ENCODE measurements at regions not wholly inside any gene's neighbourhood (a gene's known extent, or its start where the extent isn't known, plus 50 kb on each side); places are given as distances from the start of the nearest gene placed in this dataset.

DNA sequence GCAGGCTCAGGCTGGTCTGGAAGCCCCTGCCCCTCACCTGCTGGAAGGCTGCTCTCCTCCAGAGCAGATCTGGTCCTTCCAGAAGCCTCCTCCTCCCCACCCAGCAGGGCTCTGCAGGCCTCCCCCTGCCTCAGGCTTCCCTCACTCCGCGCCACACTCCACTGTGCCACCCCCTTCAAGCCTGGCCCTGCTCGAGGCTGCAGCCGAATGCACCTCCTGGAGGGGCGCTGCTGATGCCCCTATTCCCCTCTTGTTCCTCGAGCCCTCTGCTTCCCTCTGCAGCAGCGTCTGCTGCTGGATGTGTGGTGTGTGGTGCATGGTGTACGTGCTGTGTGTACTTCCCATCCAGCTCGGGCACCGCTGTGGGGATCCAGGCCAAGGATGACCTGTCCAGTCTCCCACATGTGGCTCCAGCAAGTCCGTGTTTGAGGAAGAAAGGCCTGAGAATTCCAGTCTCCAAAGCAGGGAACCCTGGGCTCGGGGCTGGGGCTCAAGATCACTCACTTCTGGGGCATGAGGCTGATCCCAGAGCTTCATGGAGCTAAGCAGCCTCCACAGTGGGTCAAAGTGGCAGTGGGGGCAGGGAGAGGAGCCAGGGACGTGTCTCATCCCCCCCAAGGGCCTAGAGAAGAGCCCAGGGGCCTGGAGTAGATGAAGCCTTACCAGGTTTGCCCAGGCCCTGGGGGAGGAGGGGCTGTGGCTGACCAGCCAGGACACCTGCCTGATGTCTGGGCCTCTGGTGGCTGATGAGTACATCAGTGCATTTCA is 136.0 kb upstream of the C14orf180 start:
- peaks cover 0 to 12% (median 8%) of the 10 kb centered on the region in 3 donors for H3K4me1 Mint-ChIP-seq
- no peak for DNase-seq
- peaks cover 12 to 41% (median 36%) of the 10 kb centered on the region in 3 donors for H3K27me3 Mint-ChIP-seq
- no peak overlapping the region for H3K27ac Mint-ChIP-seq
- peaks cover 10 to 16% (median 12%) of the 10 kb centered on the region in 7 donors for H3K9me3 Mint-ChIP-seq
- no peak for ATAC-seq (ENCODE audit: low read depth in 2 of 2)
- no peak overlapping the region for H3K4me3 Mint-ChIP-seq
- H3K36me3 Mint-ChIP-seq, result peaks cover 10 to 12% of the 10 kb centered on the region in 2 donors

DNA sequence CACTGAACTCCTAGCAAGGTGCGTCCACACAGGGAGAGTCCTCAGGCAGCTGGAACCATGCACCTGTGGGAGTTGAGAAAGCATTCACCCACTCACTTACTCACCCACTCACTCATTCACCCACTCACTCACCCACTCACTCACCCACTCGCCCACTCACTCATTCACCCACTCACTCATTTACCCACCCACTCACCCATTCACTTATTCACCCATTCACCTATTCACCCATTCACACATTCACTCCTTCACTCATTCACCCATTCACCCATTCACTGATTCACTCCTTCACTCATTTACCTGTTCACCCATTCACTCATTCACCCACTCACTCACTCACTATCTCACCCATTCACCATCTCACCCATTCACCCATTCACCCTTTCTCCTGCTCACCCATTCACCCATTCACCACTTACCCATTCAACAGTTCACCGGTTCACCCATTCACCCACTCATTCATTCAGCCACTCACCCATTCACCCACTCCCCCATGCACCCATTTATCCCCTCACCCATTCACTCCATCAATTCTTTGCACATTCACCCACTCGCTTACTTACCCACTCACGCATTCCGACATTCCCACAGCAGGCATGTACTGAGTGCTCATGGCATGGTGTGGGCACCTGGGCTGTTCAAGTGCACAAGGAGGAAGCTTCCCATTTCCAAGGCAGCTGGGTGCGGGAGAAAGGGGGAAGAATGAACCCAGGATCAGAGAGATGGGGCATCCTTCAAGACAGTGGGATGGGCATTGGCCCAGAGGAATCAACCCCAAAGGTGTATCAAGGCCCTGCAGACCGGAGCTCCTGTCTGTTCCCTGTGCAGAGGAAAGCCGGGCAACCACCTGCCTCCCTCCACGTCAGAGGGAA is 135.2 kb upstream of the C14orf180 start:
- DNase-seq (no peak), ATAC-seq (ENCODE audit: low read depth in 2 of 2) (no peak)
- Mint-ChIP-seq H3K9me3 (peaks cover 16 to 20% (median 18%) of the 10 kb centered on the region in 7 donors), H3K27ac (peak overlapping the region in 1 of 6 donors; percentile 42), H3K4me3 (no peak overlapping the region), H3K4me1 (peaks cover 0 to 12% (median 8%) of the 10 kb centered on the region in 3 donors), H3K27me3 (peaks cover 14 to 50% (median 44%) of the 10 kb centered on the region in 3 donors), H3K36me3 (peaks cover 12 to 20% of the 10 kb centered on the region in 2 donors)

DNA sequence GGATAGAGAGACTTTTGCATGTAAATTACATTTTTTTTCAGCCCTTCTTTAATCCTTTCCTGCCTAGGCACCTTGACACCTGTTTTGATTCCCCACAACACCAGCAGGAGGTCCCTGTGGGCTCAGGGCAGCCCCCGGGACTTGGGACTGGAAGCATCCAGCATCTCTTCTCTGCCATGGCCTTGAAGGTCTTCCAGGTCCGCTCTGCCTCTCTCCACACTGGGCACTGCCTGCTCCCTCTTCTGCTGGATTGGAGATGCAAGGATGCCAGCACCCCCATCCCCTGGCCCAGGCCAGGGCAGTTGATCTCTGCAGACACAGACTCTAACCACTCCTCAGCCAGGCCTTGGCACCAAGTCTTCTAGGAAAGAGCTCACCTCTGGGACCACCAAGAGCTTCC is 134.5 kb upstream of the C14orf180 start:
- peaks cover 19 to 23% of the 10 kb centered on the region in 2 donors for H3K36me3 Mint-ChIP-seq
- peaks cover 16 to 27% (median 18%) of the 10 kb centered on the region in 7 donors for H3K9me3 Mint-ChIP-seq
- H3K4me1 Mint-ChIP-seq, result peaks cover 0 to 12% (median 8%) of the 10 kb centered on the region in 3 donors
- H3K4me3 Mint-ChIP-seq, result no peak overlapping the region
- ATAC-seq (ENCODE audit: low read depth in 2 of 2), result no peak
- no peak for DNase-seq
- H3K27me3 Mint-ChIP-seq, result peaks cover 16 to 56% (median 51%) of the 10 kb centered on the region in 3 donors
- no peak overlapping the region for H3K27ac Mint-ChIP-seq

DNA sequence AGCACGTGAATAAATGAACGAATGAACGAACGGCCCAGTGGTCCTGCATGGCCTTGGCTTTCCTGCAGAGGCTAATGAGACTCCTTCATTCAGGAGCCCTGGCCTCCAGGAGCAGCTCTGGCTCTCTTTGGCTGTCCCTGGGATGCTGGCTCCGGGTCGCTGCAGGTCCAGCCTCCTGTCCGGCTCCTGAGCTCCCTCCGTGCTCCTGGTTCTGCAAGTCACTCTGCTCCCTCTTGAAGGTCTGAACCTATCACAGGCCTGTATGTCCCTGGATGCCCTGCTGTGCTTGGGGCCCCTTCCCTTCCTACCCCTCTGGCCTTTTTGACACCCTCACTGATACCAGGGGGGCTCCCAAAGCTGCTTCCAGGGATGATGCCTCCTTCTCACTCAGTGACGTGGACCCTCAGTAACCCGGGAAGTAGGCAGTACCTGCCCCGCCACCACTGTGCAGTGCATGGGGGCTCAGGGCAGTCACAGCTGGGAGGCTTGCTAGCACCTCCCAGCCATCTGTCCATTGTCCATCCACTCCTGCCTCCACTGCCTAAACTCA is 133.7 kb upstream of the C14orf180 start:
- H3K36me3 Mint-ChIP-seq, result peaks cover 23 to 25% of the 10 kb centered on the region in 2 donors
- H3K27me3 Mint-ChIP-seq, result peaks cover 20 to 61% (median 54%) of the 10 kb centered on the region in 3 donors
- peaks cover 0 to 12% (median 8%) of the 10 kb centered on the region in 3 donors for H3K4me1 Mint-ChIP-seq
- ATAC-seq (ENCODE audit: low read depth in 2 of 2), result no peak
- H3K4me3 Mint-ChIP-seq, result no peak overlapping the region
- no peak overlapping the region for H3K27ac Mint-ChIP-seq
- no peak for DNase-seq
- H3K9me3 Mint-ChIP-seq, result peaks cover 17 to 33% (median 18%) of the 10 kb centered on the region in 7 donors

DNA sequence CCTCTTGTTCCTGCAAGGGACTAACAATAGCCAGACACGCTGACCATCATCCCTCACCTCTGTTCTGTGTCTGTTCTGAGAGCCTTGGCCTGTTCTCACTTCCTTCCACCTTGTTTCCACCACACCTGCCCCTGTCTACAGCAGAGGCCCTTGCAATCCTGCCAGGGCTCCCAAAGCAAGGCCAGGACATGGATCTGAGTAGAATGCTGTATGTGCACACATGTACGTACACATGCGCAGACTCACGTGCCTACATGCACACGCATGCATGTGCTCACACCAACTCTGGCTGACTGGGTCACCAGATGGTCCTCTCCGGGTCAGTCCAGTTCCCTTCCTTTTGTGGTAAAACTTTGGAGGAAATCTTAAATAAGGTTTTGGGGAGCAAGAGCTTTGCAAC is 133.0 kb upstream of the C14orf180 start:
- H3K9me3 Mint-ChIP-seq, result peaks cover 17 to 33% (median 18%) of the 10 kb centered on the region in 7 donors
- no peak overlapping the region for H3K4me3 Mint-ChIP-seq
- H3K27ac Mint-ChIP-seq, result no peak overlapping the region
- no peak for DNase-seq
- peaks cover 23 to 61% (median 53%) of the 10 kb centered on the region in 3 donors for H3K27me3 Mint-ChIP-seq
- no peak for ATAC-seq (ENCODE audit: low read depth in 2 of 2)
- H3K36me3 Mint-ChIP-seq, result peaks cover 23 to 25% of the 10 kb centered on the region in 2 donors
- peaks cover 0 to 12% (median 8%) of the 10 kb centered on the region in 3 donors for H3K4me1 Mint-ChIP-seq

DNA sequence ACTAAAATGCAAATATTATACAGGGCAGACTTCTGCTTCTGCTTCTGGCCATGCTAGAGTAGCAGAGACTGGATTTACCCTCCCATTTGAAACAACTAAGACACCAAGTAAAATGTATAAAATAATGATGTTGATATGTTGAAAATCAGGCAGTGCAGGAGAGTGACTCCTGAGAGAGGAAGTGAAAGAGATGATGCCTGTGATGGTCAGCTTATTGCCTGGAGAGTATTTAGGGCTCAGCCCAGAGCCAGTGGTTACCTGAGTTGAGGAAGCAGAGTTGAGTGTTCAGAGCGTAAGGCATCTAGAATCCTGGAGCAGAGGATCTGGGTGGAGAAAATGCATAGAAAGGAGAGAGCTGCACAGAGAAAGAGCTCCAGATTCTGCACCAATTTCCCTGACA is 131.8 kb upstream of the C14orf180 start:
- no peak for DNase-seq
- Mint-ChIP-seq H3K4me3 (no peak overlapping the region), H3K36me3 (peaks cover 23 to 25% of the 10 kb centered on the region in 2 donors), H3K27me3 (peaks cover 26 to 68% (median 61%) of the 10 kb centered on the region in 3 donors), H3K4me1 (peaks cover 0 to 12% (median 8%) of the 10 kb centered on the region in 3 donors), H3K9me3 (peaks cover 17 to 33% (median 18%) of the 10 kb centered on the region in 7 donors), H3K27ac (no peak overlapping the region)
- no peak for ATAC-seq (ENCODE audit: low read depth in 2 of 2)

DNA sequence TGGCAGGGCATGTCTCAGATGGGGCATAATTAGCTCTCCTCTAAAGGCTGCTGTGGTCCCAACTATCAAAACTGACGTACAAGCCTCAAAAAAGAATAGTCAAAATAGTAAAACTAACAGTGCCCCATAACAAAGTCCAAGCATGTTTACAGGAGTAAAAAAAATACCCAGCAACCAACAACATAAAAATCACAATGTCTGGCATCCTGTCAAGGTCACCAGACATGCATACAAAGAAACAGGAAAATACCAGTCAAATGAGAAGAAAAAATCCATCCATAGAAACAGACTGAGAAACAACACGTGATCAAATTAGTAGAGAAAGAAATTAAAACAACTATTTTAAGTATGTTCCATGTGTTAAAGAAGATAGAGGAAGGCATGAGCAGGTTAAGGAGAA is 131.2 kb upstream of the C14orf180 start:
- ATAC-seq (ENCODE audit: low read depth in 2 of 2), result no peak
- H3K27ac Mint-ChIP-seq, result no peak overlapping the region
- no peak for DNase-seq

DNA sequence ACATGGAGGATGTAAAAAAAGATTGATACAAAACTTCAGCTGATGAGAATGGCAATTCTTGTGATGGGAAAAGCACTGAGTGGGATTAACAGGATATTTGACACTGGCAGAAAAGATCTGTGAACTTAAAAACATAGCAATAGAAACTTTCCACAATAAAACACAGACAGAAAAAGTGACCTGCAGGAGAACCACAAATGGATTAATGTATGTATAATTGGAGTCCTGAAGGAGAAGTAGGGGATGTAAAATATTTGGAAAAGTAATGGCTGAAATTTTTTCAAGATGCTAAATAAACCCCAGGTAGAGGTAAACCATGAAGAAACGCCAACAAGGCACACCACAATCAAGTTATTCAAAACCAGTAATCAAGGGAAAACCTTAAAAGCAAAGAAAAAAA is 130.8 kb upstream of the C14orf180 start:
- Mint-ChIP-seq H3K27me3 (peaks cover 26 to 68% (median 65%) of the 10 kb centered on the region in 3 donors), H3K4me3 (no peak overlapping the region), H3K36me3 (peaks cover 23 to 25% of the 10 kb centered on the region in 2 donors), H3K4me1 (peaks cover 0 to 12% (median 5%) of the 10 kb centered on the region in 3 donors), H3K9me3 (peaks cover 17 to 33% (median 18%) of the 10 kb centered on the region in 7 donors), H3K27ac (no peak overlapping the region)
- ATAC-seq (ENCODE audit: low read depth in 2 of 2), result no peak
- DNase-seq, result no peak

More for the DNA sequence above, 131.2 kb upstream of the C14orf180 start:
- peaks cover 0 to 12% (median 8%) of the 10 kb centered on the region in 3 donors for H3K4me1 Mint-ChIP-seq
- peaks cover 23 to 25% of the 10 kb centered on the region in 2 donors for H3K36me3 Mint-ChIP-seq
- peaks cover 26 to 68% (median 65%) of the 10 kb centered on the region in 3 donors for H3K27me3 Mint-ChIP-seq
- peaks cover 17 to 33% (median 18%) of the 10 kb centered on the region in 7 donors for H3K9me3 Mint-ChIP-seq
- no peak overlapping the region for H3K4me3 Mint-ChIP-seq

DNA sequence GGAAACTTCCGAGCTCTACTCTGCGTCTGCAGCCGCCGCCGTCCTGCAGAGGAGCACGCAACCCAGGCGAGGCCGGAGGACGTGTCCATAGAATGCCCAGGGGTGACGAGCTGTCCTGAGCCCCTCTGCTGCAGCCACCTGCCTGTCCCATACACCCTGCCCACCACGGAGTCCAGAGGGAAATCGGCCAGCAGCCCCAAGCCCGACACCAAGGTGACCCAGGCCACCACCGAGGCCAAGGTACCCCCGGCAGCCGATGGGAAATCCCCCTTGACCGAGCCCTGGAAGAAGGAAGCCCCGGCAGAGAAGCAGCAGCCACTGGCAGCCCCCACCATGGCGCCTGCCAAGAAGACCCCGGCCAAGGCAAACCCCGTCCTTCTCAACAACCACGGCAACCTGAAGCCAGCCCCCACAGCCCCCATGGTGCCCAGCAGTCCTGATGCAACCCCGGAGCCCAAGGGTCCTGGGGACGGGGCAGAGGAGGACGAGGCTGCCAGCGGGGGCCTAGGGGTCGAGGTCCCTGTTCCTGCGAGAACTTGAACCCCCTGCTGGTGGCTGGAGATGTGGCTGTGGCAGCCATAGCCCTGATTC is 128.7 kb upstream of the C14orf180 start:
- peaks cover 32 to 76% (median 73%) of the 10 kb centered on the region in 3 donors for H3K27me3 Mint-ChIP-seq
- peaks cover 0 to 5% (median 0%) of the 10 kb centered on the region in 3 donors for H3K4me1 Mint-ChIP-seq

DNA sequence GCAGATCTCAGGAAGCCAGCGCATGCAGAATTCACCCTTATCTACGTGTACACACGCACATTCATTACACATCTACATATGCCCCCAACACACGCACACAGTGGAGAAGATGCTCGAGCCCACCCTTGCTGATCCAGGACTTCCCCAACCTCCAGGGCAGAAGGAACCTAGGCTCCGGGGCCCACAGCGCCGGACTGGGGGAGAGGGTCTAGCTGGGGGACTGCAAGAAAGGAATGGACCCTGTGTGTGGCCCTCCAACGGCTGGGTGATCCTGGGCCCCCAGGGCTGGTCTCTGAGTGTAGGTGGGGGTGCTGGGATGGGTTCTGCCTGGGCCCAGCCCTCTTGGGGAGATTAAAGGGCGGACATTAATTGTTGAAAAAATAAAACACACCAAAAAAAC is 128.1 kb upstream of the C14orf180 start:
- peaks cover 36 to 74% (median 73%) of the 10 kb centered on the region in 3 donors for H3K27me3 Mint-ChIP-seq
- peaks cover 9 to 33% (median 16%) of the 10 kb centered on the region in 7 donors for H3K9me3 Mint-ChIP-seq
- peaks cover 0 to 5% (median 0%) of the 10 kb centered on the region in 3 donors for H3K4me1 Mint-ChIP-seq
- H3K36me3 Mint-ChIP-seq, result peaks cover 23 to 25% of the 10 kb centered on the region in 2 donors
- no peak for ATAC-seq (ENCODE audit: low read depth in 2 of 2)
- no peak overlapping the region for H3K27ac Mint-ChIP-seq
- DNase-seq, result no peak
- no peak overlapping the region for H3K4me3 Mint-ChIP-seq

More for the DNA sequence above, 128.7 kb upstream of the C14orf180 start:
- H3K4me3 Mint-ChIP-seq, result no peak overlapping the region
- no peak for ATAC-seq (ENCODE audit: low read depth in 2 of 2)
- peaks cover 23 to 25% of the 10 kb centered on the region in 2 donors for H3K36me3 Mint-ChIP-seq
- no peak overlapping the region for H3K27ac Mint-ChIP-seq
- no peak for DNase-seq
- peaks cover 9 to 33% (median 16%) of the 10 kb centered on the region in 7 donors for H3K9me3 Mint-ChIP-seq

DNA sequence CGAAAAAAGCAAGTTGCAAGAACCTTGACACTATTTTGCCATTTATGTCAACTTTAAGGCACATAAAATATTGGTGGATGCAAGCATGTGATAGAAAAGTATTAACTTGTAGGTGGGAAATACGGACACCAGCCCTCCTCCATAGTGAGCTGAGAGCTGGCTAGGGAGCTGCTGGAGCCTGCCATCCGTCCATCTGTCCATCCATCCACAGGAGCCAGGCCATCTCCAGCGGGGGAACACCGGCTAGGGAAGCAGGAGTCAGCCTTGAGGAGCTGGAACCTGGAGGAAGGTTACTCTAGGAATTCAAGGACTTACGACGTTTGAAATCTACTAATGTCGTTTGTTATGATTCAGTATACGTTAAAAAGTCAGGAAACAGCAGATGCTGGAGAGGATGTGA is 120.7 kb upstream of the C14orf180 start:
- DNase-seq (no peak), ATAC-seq (ENCODE audit: low read depth in 2 of 2) (no peak)
- Mint-ChIP-seq H3K4me1 (peaks cover 6 to 12% (median 7%) of the 10 kb centered on the region in 3 donors), H3K27me3 (peaks cover 62 to 82% (median 73%) of the 10 kb centered on the region in 3 donors), H3K36me3 (peaks cover 0 to 15% of the 10 kb centered on the region in 2 donors), H3K27ac (no peak overlapping the region), H3K4me3 (no peak overlapping the region), H3K9me3 (no peaks in the 10 kb centered on the region)

DNA sequence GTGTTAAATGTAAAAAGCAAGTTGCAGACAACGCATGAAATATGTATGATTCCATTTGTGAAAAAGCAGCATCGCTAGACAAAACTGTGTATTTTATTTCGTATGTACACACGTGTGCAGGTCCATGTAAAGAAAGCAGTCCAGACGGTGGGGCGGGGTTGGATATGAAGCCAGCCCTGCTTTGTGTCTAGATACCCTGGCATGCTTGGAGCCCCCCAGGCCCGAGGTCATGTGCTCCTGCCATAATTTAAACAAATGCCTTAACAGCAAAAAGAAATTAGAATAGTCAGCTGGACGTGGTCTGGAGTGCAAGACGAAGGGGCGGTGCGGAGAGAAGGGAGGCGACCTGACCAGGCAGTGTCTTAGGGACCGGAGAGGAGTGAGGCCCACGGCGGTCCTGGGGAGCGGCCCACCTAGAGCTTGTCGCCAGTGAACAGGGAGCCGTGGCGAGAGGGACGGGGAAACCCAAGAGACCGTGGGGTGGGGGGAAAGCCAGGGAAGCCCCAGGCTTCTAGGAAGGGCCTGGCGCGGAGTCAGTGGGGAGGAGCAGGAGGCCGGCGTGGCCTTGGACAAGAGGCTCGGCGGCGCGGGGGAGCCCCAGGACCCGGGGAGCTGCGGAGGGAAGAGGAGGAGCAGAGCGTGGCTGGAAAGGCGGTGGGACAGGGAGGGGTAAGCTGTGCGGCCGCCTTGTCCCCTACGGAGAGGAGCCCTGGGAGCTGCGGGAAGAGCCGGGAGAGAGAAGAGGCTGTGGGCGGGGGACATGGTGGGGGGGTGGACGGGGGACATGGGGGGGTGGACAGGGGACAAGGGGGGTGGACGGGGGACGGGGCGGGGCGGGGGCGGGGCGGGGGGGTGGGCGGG is 118.5 kb upstream of the C14orf180 start:
- ATAC-seq (ENCODE audit: low read depth in 2 of 2), result no peak
- H3K4me1 Mint-ChIP-seq, result peaks cover 6 to 12% (median 7%) of the 10 kb centered on the region in 3 donors
- DNase-seq, result no peak
- peak overlapping the region in 1 of 6 donors; percentile 10 for H3K27ac Mint-ChIP-seq
- H3K4me3 Mint-ChIP-seq, result peak overlapping the region in 4 of 8 donors; percentile 1 to 82 (median 54)
- H3K9me3 Mint-ChIP-seq, result no peaks in the 10 kb centered on the region
- peaks cover 70 to 89% (median 83%) of the 10 kb centered on the region in 3 donors for H3K27me3 Mint-ChIP-seq
- peaks cover 0 to 15% of the 10 kb centered on the region in 2 donors for H3K36me3 Mint-ChIP-seq

Measured in naive B cell (primary cell).